HFF-Myc (cell line): ENCODE measurements at regions not wholly inside any gene's neighbourhood (a gene's known extent, or its start where the extent isn't known, plus 50 kb on each side); places are given as distances from the start of the nearest gene placed in this dataset.
"Not testable (repeated sequence)": the region's sequence is repeated elsewhere in the genome, so short reads cannot be mapped to it uniquely, and the experiment has no call there.

Experiments used
- DNase-seq: peaks from one replicate; pipeline ENCODE4 v3.0.0-alpha.2; 2011; ENCODE audit warnings: low read depth; ENCODE audit errors: extremely low read depth
- H3K4me3 ChIP-seq: replicated peaks from 2 replicates; pipeline ENCODE4 v1.5.1; 2011; ENCODE audit warnings: low read depth, mild to moderate bottlenecking, control low read depth, low read length
- CTCF ChIP-seq: IDR thresholded peaks from 2 replicates; pipeline ENCODE4 v1.5.1; 2012; ENCODE audit warnings: mild to moderate bottlenecking, low read depth, low read length, control low read depth; ENCODE audit errors: missing control alignments

- H3K4me3 ChIP-seq = no peak overlapping the region
- no peak for DNase-seq
- TF ChIP-seq CTCF = no peak
Measured at GRCh38 chr2:155980941-155981560, 351.5 kb downstream of the NR4A2 start.

DNA sequence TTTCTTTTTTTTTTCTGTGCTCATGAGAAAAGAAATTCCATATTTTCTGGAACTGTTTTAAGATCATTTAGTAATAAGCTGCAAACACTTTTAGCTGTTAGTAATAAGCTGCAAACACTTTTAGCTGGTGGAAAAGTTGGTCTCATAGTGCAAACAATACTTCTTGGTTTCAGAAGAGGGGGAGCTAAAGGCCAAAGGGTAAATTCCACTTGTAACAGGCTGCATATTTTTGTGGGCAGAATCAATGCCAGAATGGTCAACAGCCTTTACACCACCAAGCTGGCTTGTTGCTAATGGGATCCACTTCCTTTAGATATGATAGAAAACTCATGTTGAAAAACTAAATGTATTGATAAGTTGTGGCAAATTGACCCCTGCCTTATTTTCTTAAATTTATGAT is 356.8 kb downstream of the NR4A2 start:
- no peak for DNase-seq
- no peak for TF ChIP-seq CTCF
- no peak overlapping the region for H3K4me3 ChIP-seq

GRCh38 chr2:155972916-155973315 is 359.6 kb downstream of the NR4A2 start:
- DNase-seq = no peak
- TF ChIP-seq CTCF = no peak
- H3K4me3 ChIP-seq = no peak overlapping the region

- not testable (repeated sequence) for DNase-seq
Measured at GRCh38 chr2:155966064-155966471, 366.5 kb downstream of the NR4A2 start.

DNA sequence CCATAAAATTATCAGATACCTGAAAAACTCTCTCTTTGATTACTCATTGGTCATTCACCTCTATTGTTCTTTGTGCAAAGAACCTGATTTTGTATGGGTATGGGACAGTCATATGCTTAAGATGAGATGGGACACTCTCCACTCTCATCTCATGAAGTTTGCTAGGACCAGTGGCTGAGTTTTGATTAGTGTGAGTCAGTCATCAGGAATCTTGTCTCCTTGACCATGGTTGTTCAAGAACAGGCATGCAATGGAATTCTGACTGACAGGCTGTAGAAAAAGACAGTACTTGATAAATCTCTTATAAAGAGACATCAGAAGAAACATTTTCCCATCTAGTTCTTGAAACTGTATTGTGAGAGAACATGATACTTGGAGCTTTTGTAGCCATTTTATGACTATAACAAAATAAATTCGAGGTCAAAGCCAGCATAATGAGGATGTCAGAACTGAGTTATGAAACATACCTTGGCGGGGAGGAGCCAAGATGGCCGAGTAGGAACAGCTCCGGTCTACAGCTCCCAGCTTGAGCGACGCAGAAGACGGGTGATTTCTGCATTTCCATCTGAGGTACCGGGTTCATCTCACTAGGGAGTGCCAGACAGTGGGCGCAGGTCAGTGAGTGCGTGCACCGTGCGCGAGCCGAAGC is 367.0 kb downstream of the NR4A2 start:
- no peak overlapping the region for H3K4me3 ChIP-seq
- TF ChIP-seq CTCF = no peak
- no peak for DNase-seq

More at GRCh38 chr2:155966064-155966471, 366.5 kb downstream of the NR4A2 start:
- H3K4me3 ChIP-seq = not testable (repeated sequence)

GRCh38 chr2:155961641-155962040 is 370.9 kb downstream of the NR4A2 start:
- no peak overlapping the region for H3K4me3 ChIP-seq
- no peak for TF ChIP-seq CTCF
- no peak for DNase-seq

DNA sequence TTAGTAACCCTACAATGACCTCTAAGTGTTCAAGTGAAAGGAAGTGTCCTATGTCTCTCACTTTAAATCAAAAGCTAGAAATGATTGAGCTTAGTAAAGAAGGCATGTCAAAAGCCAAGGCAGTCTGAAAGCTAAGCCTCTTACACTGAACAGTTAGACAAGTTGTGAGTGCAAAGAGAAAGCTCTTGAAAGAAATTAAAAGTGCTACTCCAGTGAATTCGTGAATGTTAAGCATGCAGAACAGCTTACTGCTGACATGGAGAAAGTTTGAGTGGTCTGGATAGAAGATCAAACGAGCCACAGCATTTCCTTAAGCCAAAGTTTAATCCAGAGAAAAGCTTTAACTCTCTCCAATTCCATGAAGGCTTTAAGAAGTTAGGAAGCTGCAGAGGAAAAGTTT is 373.7 kb downstream of the NR4A2 start:
- no peak overlapping the region for H3K4me3 ChIP-seq
- DNase-seq = no peak
- no peak for TF ChIP-seq CTCF
